ENCODE measurements at regions not wholly inside any gene's neighbourhood (a gene's known extent, or its start where the extent isn't known, plus 50 kb on each side); places are given as distances from the start of the nearest gene placed in this dataset.

DNA sequence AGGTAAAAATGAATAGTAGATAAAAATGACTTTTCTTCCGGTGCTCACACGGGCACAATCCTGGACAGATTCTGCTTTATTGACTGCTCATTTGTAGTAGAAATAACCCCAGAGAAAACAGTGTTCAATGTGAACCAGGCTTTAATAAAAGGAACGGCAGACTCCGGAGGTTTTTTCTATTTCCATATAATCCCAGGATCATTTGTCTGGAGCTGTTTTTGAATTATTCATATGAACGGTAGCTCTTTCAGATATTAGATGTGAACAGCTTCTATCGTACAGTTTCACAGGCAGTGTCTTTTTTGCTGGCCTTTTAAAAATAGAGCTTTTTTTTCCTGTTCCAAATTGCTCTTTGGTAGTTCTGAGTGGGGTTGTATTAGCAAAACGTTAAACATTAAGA is 347.3 kb downstream of the MFSD1 start:
- no peaks in the 10 kb centered on the region for H3K9me3 ChIP-seq
- H3K36me3 ChIP-seq = no peaks in the 10 kb centered on the region
- H3K27ac ChIP-seq = no peak overlapping the region
- no peak for TF ChIP-seq CTCF (IDR thresholded peaks at IDR 0.05)
- H3K4me1 ChIP-seq (ENCODE audit: control insufficient read depth in 1 of 2, insufficient read depth in 1 of 2, low read depth in 1 of 2, low read length in 1 of 2) = no peaks in the 10 kb centered on the region
- no peak overlapping the region for H3K4me3 ChIP-seq (ENCODE audit: low read depth in 1 of 2, low read length in 1 of 2)
- H3K27me3 ChIP-seq = no peaks in the 10 kb centered on the region

- TF ChIP-seq CTCF (IDR thresholded peaks at IDR 0.05) = no peak
- no peaks in the 10 kb centered on the region for H3K4me1 ChIP-seq (ENCODE audit: control insufficient read depth in 1 of 2, insufficient read depth in 1 of 2, low read depth in 1 of 2, low read length in 1 of 2)
- H3K27me3 ChIP-seq = no peaks in the 10 kb centered on the region
- no peak overlapping the region for H3K27ac ChIP-seq
- H3K9me3 ChIP-seq = no peaks in the 10 kb centered on the region
- H3K36me3 ChIP-seq = no peaks in the 10 kb centered on the region
- H3K4me3 ChIP-seq (ENCODE audit: low read depth in 1 of 2, low read length in 1 of 2) = no peak overlapping the region
These were observed 347.8 kb downstream of the MFSD1 start for GRCh38 chr3:159149633-159150032.

GRCh38 chr3:159150180-159150579 is 348.3 kb downstream of the MFSD1 start:
- H3K36me3 ChIP-seq = no peaks in the 10 kb centered on the region
- H3K4me3 ChIP-seq (ENCODE audit: low read depth in 1 of 2, low read length in 1 of 2) = no peak overlapping the region
- no peaks in the 10 kb centered on the region for H3K27me3 ChIP-seq
- no peaks in the 10 kb centered on the region for H3K9me3 ChIP-seq
- H3K27ac ChIP-seq = no peak overlapping the region
- no peak for TF ChIP-seq CTCF (IDR thresholded peaks at IDR 0.05)
- H3K4me1 ChIP-seq (ENCODE audit: control insufficient read depth in 1 of 2, insufficient read depth in 1 of 2, low read depth in 1 of 2, low read length in 1 of 2) = no peaks in the 10 kb centered on the region

DNA sequence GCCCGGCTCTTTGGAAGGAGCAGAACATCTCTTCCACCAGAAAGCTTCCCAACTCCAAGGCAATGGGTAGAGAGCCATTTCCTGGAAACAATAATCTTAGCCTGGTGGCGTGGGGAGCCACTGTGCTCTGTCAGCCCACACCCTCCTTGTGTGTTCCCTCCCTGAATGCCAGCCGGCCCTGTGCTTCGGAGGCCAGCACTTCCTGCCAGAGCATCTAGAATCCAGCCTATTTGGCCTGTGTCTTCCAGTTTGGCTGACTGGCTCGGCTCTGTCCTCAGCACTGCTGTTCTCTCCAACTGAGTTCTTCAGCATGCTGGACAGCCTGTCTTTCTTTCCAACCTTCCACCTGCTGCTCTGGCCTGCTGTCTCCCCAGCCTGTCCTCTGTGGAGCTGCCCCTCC is 349.3 kb downstream of the MFSD1 start:
- Histone ChIP-seq H3K27me3 (no peaks in the 10 kb centered on the region), H3K9me3 (no peaks in the 10 kb centered on the region), H3K36me3 (no peaks in the 10 kb centered on the region), H3K4me3 (ENCODE audit: low read depth in 1 of 2, low read length in 1 of 2) (no peak overlapping the region), H3K4me1 (ENCODE audit: control insufficient read depth in 1 of 2, insufficient read depth in 1 of 2, low read depth in 1 of 2, low read length in 1 of 2) (no peaks in the 10 kb centered on the region), H3K27ac (no peak overlapping the region)
- TF ChIP-seq CTCF (IDR thresholded peaks at IDR 0.05) = no peak

GRCh38 chr3:159157275-159157674 is 355.4 kb downstream of the MFSD1 start:
- no peaks in the 10 kb centered on the region for H3K27me3 ChIP-seq
- TF ChIP-seq CTCF (IDR thresholded peaks at IDR 0.05) = no peak
- H3K4me3 ChIP-seq (ENCODE audit: low read depth in 1 of 2, low read length in 1 of 2) = no peak overlapping the region

DNA sequence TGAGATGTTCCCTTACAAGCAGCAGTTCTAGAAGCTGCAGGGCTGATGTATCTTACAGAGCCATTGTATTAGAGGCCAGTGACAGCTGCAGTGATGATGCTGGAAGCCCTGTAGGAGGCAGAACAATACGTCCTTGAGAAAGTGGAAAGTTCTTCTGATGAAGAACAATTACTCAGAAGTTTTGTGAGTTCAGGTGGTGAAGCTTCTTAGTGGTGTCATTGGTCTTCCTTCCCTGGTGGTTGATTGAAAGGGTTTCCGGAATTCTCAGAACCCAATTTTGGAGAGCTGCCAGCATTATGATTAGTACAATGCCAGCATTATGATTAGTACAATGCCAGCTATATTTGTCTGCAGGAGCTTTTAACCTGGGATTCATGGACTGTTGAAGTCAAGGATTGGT is 356.4 kb downstream of the MFSD1 start:
- Histone ChIP-seq H3K27me3 (no peaks in the 10 kb centered on the region), H3K4me3 (ENCODE audit: low read depth in 1 of 2, low read length in 1 of 2) (no peak overlapping the region), H3K4me1 (ENCODE audit: control insufficient read depth in 1 of 2, insufficient read depth in 1 of 2, low read depth in 1 of 2, low read length in 1 of 2) (no peaks in the 10 kb centered on the region), H3K36me3 (no peaks in the 10 kb centered on the region), H3K27ac (no peak overlapping the region), H3K9me3 (no peaks in the 10 kb centered on the region)
- no peak for TF ChIP-seq CTCF (IDR thresholded peaks at IDR 0.05)

More at GRCh38 chr3:159157275-159157674, 355.4 kb downstream of the MFSD1 start:
- no peaks in the 10 kb centered on the region for H3K4me1 ChIP-seq (ENCODE audit: control insufficient read depth in 1 of 2, insufficient read depth in 1 of 2, low read depth in 1 of 2, low read length in 1 of 2)
- no peaks in the 10 kb centered on the region for H3K36me3 ChIP-seq
- no peaks in the 10 kb centered on the region for H3K9me3 ChIP-seq
- no peak overlapping the region for H3K27ac ChIP-seq

Data from neutrophil (primary cell).